ENCODE measurements at regions not wholly inside any gene's neighbourhood (a gene's known extent, or its start where the extent isn't known, plus 50 kb on each side); places are given as distances from the start of the nearest gene placed in this dataset.

GRCh38 chr1:59195151-59195550 is 101.7 kb upstream of the FGGY start:
- no peak for TF ChIP-seq MYBL2 (IDR thresholded peaks at IDR 0.05; ENCODE audit: low read depth)
- TF ChIP-seq MYBL2 (CRISPR knock-in tag; IDR thresholded peaks at IDR 0.05; ENCODE audit: borderline replicate concordance) = no peak
- TF ChIP-seq ZNF740 (CRISPR knock-in tag; IDR thresholded peaks at IDR 0.05) = no peak
- no peak for TF ChIP-seq ZNF740 (tag; IDR thresholded peaks at IDR 0.05)
- TF ChIP-seq, protein P1, sequence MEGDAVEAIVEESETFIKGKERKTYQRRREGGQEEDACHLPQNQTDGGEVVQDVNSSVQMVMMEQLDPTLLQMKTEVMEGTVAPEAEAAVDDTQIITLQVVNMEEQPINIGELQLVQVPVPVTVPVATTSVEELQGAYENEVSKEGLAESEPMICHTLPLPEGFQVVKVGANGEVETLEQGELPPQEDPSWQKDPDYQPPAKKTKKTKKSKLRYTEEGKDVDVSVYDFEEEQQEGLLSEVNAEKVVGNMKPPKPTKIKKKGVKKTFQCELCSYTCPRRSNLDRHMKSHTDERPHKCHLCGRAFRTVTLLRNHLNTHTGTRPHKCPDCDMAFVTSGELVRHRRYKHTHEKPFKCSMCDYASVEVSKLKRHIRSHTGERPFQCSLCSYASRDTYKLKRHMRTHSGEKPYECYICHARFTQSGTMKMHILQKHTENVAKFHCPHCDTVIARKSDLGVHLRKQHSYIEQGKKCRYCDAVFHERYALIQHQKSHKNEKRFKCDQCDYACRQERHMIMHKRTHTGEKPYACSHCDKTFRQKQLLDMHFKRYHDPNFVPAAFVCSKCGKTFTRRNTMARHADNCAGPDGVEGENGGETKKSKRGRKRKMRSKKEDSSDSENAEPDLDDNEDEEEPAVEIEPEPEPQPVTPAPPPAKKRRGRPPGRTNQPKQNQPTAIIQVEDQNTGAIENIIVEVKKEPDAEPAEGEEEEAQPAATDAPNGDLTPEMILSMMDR (IDR thresholded peaks at IDR 0.05 in 2 of 3, conservative IDR thresholded peaks at IDR 0.05 in 1 of 3; ENCODE audit: insufficient read depth in 2 of 3, low read depth in 1 of 3, low read length in 3 of 3) = no peak
- no peak for TF ChIP-seq NONO (IDR thresholded peaks at IDR 0.05; ENCODE audit: low read depth in 2 of 2, low read length in 1 of 2)
- no peak for TF ChIP-seq FOSL1 (tag; conservative IDR thresholded peaks at IDR 0.05)
- no peak for TF ChIP-seq ZNF274 (IDR thresholded peaks at IDR 0.05; ENCODE audit: borderline replicate concordance, low read depth, low read length)
- no peak for TF ChIP-seq MTA3 (IDR thresholded peaks at IDR 0.05; ENCODE audit: borderline replicate concordance)
- TF ChIP-seq, protein P2, sequence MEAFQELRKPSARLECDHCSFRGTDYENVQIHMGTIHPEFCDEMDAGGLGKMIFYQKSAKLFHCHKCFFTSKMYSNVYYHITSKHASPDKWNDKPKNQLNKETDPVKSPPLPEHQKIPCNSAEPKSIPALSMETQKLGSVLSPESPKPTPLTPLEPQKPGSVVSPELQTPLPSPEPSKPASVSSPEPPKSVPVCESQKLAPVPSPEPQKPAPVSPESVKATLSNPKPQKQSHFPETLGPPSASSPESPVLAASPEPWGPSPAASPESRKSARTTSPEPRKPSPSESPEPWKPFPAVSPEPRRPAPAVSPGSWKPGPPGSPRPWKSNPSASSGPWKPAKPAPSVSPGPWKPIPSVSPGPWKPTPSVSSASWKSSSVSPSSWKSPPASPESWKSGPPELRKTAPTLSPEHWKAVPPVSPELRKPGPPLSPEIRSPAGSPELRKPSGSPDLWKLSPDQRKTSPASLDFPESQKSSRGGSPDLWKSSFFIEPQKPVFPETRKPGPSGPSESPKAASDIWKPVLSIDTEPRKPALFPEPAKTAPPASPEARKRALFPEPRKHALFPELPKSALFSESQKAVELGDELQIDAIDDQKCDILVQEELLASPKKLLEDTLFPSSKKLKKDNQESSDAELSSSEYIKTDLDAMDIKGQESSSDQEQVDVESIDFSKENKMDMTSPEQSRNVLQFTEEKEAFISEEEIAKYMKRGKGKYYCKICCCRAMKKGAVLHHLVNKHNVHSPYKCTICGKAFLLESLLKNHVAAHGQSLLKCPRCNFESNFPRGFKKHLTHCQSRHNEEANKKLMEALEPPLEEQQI (IDR thresholded peaks at IDR 0.05) = no peak
- TF ChIP-seq ZNF24 (IDR thresholded peaks at IDR 0.05) = no peak
